HEK293T (cell line): ENCODE measurements at regions not wholly inside any gene's neighbourhood (a gene's known extent, or its start where the extent isn't known, plus 50 kb on each side); places are given as distances from the start of the nearest gene placed in this dataset.

ENCODE experiments used
- ARNT ChIP-seq: fragments of 450-650 bp; IDR thresholded peaks from 2 replicates; pipeline ENCODE4 v1.6.1; 2017; ENCODE audit warnings: mild to moderate bottlenecking
- BHLHE40 ChIP-seq: fragments of 450-650 bp; IDR thresholded peaks from 2 replicates; pipeline ENCODE4 v1.6.1; 2016; ENCODE audit warnings: mild to moderate bottlenecking, moderate library complexity, borderline replicate concordance
- CTBP1 ChIP-seq: fragments of 450-650 bp; IDR thresholded peaks from 2 replicates; pipeline ENCODE4 v1.6.1; 2016; ENCODE audit warnings: borderline replicate concordance
- FOXA1 ChIP-seq: fragments of 450-650 bp; IDR thresholded peaks from 2 replicates; pipeline ENCODE4 v1.6.1; 2016; ENCODE audit warnings: mild to moderate bottlenecking
- FOXK2 ChIP-seq: fragments of 450-650 bp; IDR thresholded peaks from 2 replicates; pipeline ENCODE4 v1.6.1; 2016; ENCODE audit warnings: mild to moderate bottlenecking
- FOXM1 ChIP-seq: fragments of 450-650 bp; IDR thresholded peaks from 2 replicates; pipeline ENCODE4 v1.6.1; 2017; ENCODE audit warnings: mild to moderate bottlenecking, borderline replicate concordance
- HDGF ChIP-seq: fragments of 450-650 bp; IDR thresholded peaks from 2 replicates; pipeline ENCODE4 v1.6.1; 2017; ENCODE audit warnings: antibody characterized with exemption, borderline replicate concordance
- L3MBTL2 ChIP-seq: fragments of 450-650 bp; conservative IDR thresholded peaks from 2 replicates; pipeline ENCODE4 v1.6.1; 2016; ENCODE audit warnings: mild to moderate bottlenecking
- NFRKB ChIP-seq: fragments of 450-650 bp; IDR thresholded peaks from 2 replicates; pipeline ENCODE4 v1.6.1; 2016; ENCODE audit warnings: mild to moderate bottlenecking, moderate library complexity
- PKNOX1 ChIP-seq: fragments of 450-650 bp; IDR thresholded peaks from 2 replicates; pipeline ENCODE4 v1.6.1; 2016
- SP1 ChIP-seq: fragments of 450-650 bp; IDR thresholded peaks from 2 replicates; pipeline ENCODE4 v1.6.1; 2017
- SUZ12 ChIP-seq: fragments of 450-650 bp; IDR thresholded peaks from 2 replicates; pipeline ENCODE4 v1.6.1; 2016; ENCODE audit warnings: mild to moderate bottlenecking
- TARDBP ChIP-seq: fragments of 450-650 bp; IDR thresholded peaks from 2 replicates; pipeline ENCODE4 v1.6.1; 2016
- ZNF384 ChIP-seq: fragments of 450-650 bp; IDR thresholded peaks from 2 replicates; pipeline ENCODE4 v1.6.1; 2016

GRCh38 chr11:115112754-115113153 is 391.5 kb downstream of the CADM1 start:
- no peak for TF ChIP-seq ZNF384
- no peak for TF ChIP-seq L3MBTL2
- no peak for TF ChIP-seq TARDBP
- TF ChIP-seq SUZ12 = no peak
- TF ChIP-seq BHLHE40 = no peak
- no peak for TF ChIP-seq FOXA1
- TF ChIP-seq FOXK2 = no peak
- TF ChIP-seq NFRKB = no peak
- TF ChIP-seq FOXM1 = no peak
- TF ChIP-seq SP1 = no peak
- no peak for TF ChIP-seq PKNOX1
- no peak for TF ChIP-seq HDGF
- no peak for TF ChIP-seq ARNT
- TF ChIP-seq CTBP1 = no peak
